H9 (cell line): ENCODE measurements at regions not wholly inside any gene's neighbourhood (a gene's known extent, or its start where the extent isn't known, plus 50 kb on each side); places are given as distances from the start of the nearest gene placed in this dataset.

ENCODE experiments used
- DNase-seq: peaks from one replicate; pipeline ENCODE4 v3.0.0-alpha.2; 2017
- H2AFZ ChIP-seq: one replicate; pipeline ENCODE4 v1.6.1; 2013; ENCODE audit warnings: mild to moderate bottlenecking, low read length, control low read depth, moderate library complexity
- H2AK5ac ChIP-seq: 2 replicates; pipeline ENCODE4 v1.6.1; 2013; ENCODE audit warnings: low read length, control low read depth, mixed read lengths; ENCODE audit not compliant: insufficient read length
- H2BK120ac ChIP-seq: one replicate; pipeline ENCODE4 v1.6.1; 2013; ENCODE audit warnings: low read depth, mild to moderate bottlenecking, low read length, control low read depth, inconsistent platforms; ENCODE audit not compliant: poor library complexity, severe bottlenecking
- H2BK12ac ChIP-seq: 2 replicates; pipeline ENCODE4 v1.6.1; 2013; ENCODE audit warnings: low read length, control low read depth, mixed read lengths, low read depth; ENCODE audit not compliant: insufficient read length
- H2BK15ac ChIP-seq: 2 replicates; pipeline ENCODE4 v1.6.1; 2013; ENCODE audit warnings: low read depth, low read length, control low read depth
- H2BK20ac ChIP-seq: one replicate; pipeline ENCODE4 v1.6.1; 2013; ENCODE audit warnings: low read depth, mild to moderate bottlenecking, low read length, control low read depth, inconsistent platforms; ENCODE audit not compliant: poor library complexity, severe bottlenecking
- H2BK5ac ChIP-seq: 2 replicates; pipeline ENCODE4 v1.6.1; 2013; ENCODE audit warnings: low read length, control low read depth, mixed read lengths; ENCODE audit not compliant: insufficient read length
- H3K14ac ChIP-seq: 2 replicates; pipeline ENCODE4 v1.6.1; 2013; ENCODE audit warnings: low read length, control low read depth; ENCODE audit not compliant: insufficient read depth
- H3K18ac ChIP-seq: 2 replicates; pipeline ENCODE4 v1.6.1; 2013; ENCODE audit warnings: low read depth, mild to moderate bottlenecking, mixed read lengths, low read length, control low read depth; ENCODE audit not compliant: insufficient read length
- H3K23ac ChIP-seq: 2 replicates; pipeline ENCODE4 v1.6.1; 2013; ENCODE audit warnings: low read length, control low read depth, mixed read lengths, low read depth; ENCODE audit not compliant: insufficient read length
- H3K23me2 ChIP-seq: 2 replicates; pipeline ENCODE4 v1.6.1; 2013; ENCODE audit warnings: low read depth, mild to moderate bottlenecking, mixed read lengths, low read length, control low read depth; ENCODE audit not compliant: insufficient read length, poor library complexity, severe bottlenecking
- H3K27ac ChIP-seq: 2 replicates; pipeline ENCODE4 v1.5.1; 2013; ENCODE audit warnings: low read length, control low read depth, mixed read lengths, low read depth; ENCODE audit not compliant: insufficient read length
- H3K27me3 ChIP-seq: 2 replicates; pipeline ENCODE4 v1.6.1; 2013; ENCODE audit warnings: low read length, control low read depth, inconsistent platforms; ENCODE audit not compliant: insufficient read depth
- H3K4ac ChIP-seq: 2 replicates; pipeline ENCODE4 v1.6.1; 2013; ENCODE audit warnings: low read depth, mild to moderate bottlenecking, control low read depth, inconsistent platforms, low read length, moderate library complexity
- H3K4me1 ChIP-seq: 2 replicates; pipeline ENCODE4 v1.6.1; 2013; ENCODE audit warnings: low read length, control low read depth, inconsistent platforms; ENCODE audit not compliant: insufficient read depth
- H3K4me2 ChIP-seq: 2 replicates; pipeline ENCODE4 v1.6.1; 2013; ENCODE audit warnings: low read length, control low read depth, mixed read lengths; ENCODE audit not compliant: insufficient read length, insufficient read depth
- H3K56ac ChIP-seq: 2 replicates; pipeline ENCODE4 v1.6.1; 2013; ENCODE audit warnings: low read depth, mild to moderate bottlenecking, mixed read lengths, low read length, control low read depth; ENCODE audit not compliant: insufficient read length
- H3K79me1 ChIP-seq: 2 replicates; pipeline ENCODE4 v1.6.1; 2013; ENCODE audit warnings: low read depth, mild to moderate bottlenecking, moderate library complexity, low read length, control low read depth, inconsistent platforms; ENCODE audit not compliant: insufficient read depth, poor library complexity, severe bottlenecking
- H3K79me2 ChIP-seq: 2 replicates; pipeline ENCODE4 v1.6.1; 2013; ENCODE audit warnings: low read length, control low read depth, inconsistent platforms; ENCODE audit not compliant: insufficient read depth
- H3K9ac ChIP-seq: 2 replicates; pipeline ENCODE4 v1.6.1; 2013; ENCODE audit warnings: low read length, control low read depth, mixed read lengths; ENCODE audit not compliant: insufficient read length; ENCODE audit errors: extremely low read depth
- H3K9me3 ChIP-seq: one replicate; pipeline ENCODE4 v1.6.1; 2013; ENCODE audit warnings: low read depth, low read length, inconsistent platforms; ENCODE audit not compliant: control insufficient read depth
- H3T11ph ChIP-seq: one replicate; pipeline ENCODE4 v1.6.1; 2013; ENCODE audit warnings: mild to moderate bottlenecking, low read length, control low read depth, inconsistent platforms
- H4K20me1 ChIP-seq: one replicate; pipeline ENCODE4 v1.6.1; 2013; ENCODE audit not compliant: control insufficient read depth, insufficient read length, insufficient read depth
- H4K5ac ChIP-seq: 2 replicates; pipeline ENCODE4 v1.6.1; 2013; ENCODE audit warnings: low read depth, mild to moderate bottlenecking, mixed read lengths, low read length, control low read depth; ENCODE audit not compliant: insufficient read length
- H4K8ac ChIP-seq: replicated peaks from 2 replicates; pipeline ENCODE4 v1.6.1; 2013; ENCODE audit warnings: low read length, control low read depth, mixed read lengths, low read depth; ENCODE audit not compliant: insufficient read length
- H4K91ac ChIP-seq: 2 replicates; pipeline ENCODE4 v1.6.1; 2013; ENCODE audit warnings: low read depth, mild to moderate bottlenecking, moderate library complexity, mixed read lengths, low read length, control low read depth; ENCODE audit not compliant: insufficient read length
- H3K27ac Mint-ChIP-seq, 3 experiments: 2 replicates in 2 of 3; 3 replicates in 1 of 3; pipeline ENCODE4 v1.8.0; 2020 to 2021; ENCODE audit warnings: mixed read lengths in 3 of 3, mild to moderate bottlenecking in 1 of 3, moderate library complexity in 1 of 3
- H3K27me3 Mint-ChIP-seq: 2 replicates; pipeline ENCODE4 v1.8.0; 2021; ENCODE audit warnings: low read depth, mild to moderate bottlenecking, moderate library complexity, mixed read lengths
- H3K36me3 Mint-ChIP-seq, 3 experiments: 2 replicates in 2 of 3; 3 replicates in 1 of 3; pipeline ENCODE4 v1.8.0; 2020 to 2021; ENCODE audit warnings: low read depth in 3 of 3, mixed read lengths in 3 of 3; ENCODE audit not compliant: insufficient read depth in 1 of 3
- H3K4me1 Mint-ChIP-seq, 2 experiments: 2 replicates each; pipeline ENCODE4 v1.8.0; 2020; ENCODE audit warnings: mixed read lengths in 2 of 2
- H3K4me3 Mint-ChIP-seq, 2 experiments: 2 replicates in 1 of 2; 3 replicates in 1 of 2; pipeline ENCODE4 v1.8.0; 2020 to 2021; ENCODE audit warnings: mild to moderate bottlenecking in 2 of 2, mixed read lengths in 2 of 2, moderate library complexity in 1 of 2
- H3K9me3 Mint-ChIP-seq, 2 experiments: 2 replicates in 1 of 2; 3 replicates in 1 of 2; pipeline ENCODE4 v1.8.0; 2020; ENCODE audit warnings: mild to moderate bottlenecking in 2 of 2, mixed read lengths in 2 of 2, moderate library complexity in 1 of 2
- CTCF ChIP-seq: fragments of 200-600 bp; sonication (generic); conservative IDR thresholded peaks from 3 replicates; pipeline ENCODE4 v1.8.0; 2021; ENCODE audit warnings: antibody characterized with exemption, mild to moderate bottlenecking
- WGBS: extraction: QIAGEN DNeasy Blood & Tissue Kit; methylation state at CpG from one replicate; pipeline ENCODE4 v1.1.7; 2013; ENCODE audit warnings: missing lambda C conversion rate, low lambda C conversion rate, mixed read lengths; ENCODE audit not compliant: insufficient read length; ENCODE audit errors: extremely low coverage; 5-methylcytosine and 5-hydroxymethylcytosine counted together

- peaks cover 2 to 6% of the 10 kb centered on the region in 2 experiments; a peak in 4 of 5 replicates for H3K9me3 Mint-ChIP-seq
- Histone ChIP-seq H2BK20ac (no peak overlapping the region), H2BK15ac (no peak overlapping the region), H3T11ph (no peak overlapping the region), H2BK12ac (no peak overlapping the region), H4K91ac (no peak overlapping the region), H3K27me3 (no peaks in the 10 kb centered on the region), H3K18ac (no peak overlapping the region), H4K5ac (no peak overlapping the region), H2BK120ac (no peak overlapping the region), H2AK5ac (no peak overlapping the region), H2BK5ac (no peak overlapping the region), H3K23me2 (no peaks in the 10 kb centered on the region), H3K79me1 (no peaks in the 10 kb centered on the region), H3K27ac (no peak overlapping the region), H4K8ac (no peak overlapping the region), H3K14ac (no peak overlapping the region), H3K4ac (no peak overlapping the region), H3K23ac (no peak overlapping the region), H4K20me1 (no peaks in the 10 kb centered on the region), H3K9me3 (no peaks in the 10 kb centered on the region), H3K9ac (no peak overlapping the region), H3K56ac (no peak overlapping the region), H3K4me1 (no peaks in the 10 kb centered on the region), H3K4me2 (no peak overlapping the region), H3K79me2 (no peaks in the 10 kb centered on the region), H2AFZ (no peak overlapping the region)
- WGBS: no CpG with 5 or more reads among the region's 3 CpGs
- no peaks in the 10 kb centered on the region for H3K27me3 Mint-ChIP-seq
- H3K4me3 Mint-ChIP-seq: no peak overlapping the region
- peaks cover 0 to 2% (median 0%) of the 10 kb centered on the region in 3 experiments; a peak in 1 of 7 replicates for H3K36me3 Mint-ChIP-seq
- no peak overlapping the region for H3K27ac Mint-ChIP-seq
- TF ChIP-seq CTCF: no peak
- no peaks in the 10 kb centered on the region for H3K4me1 Mint-ChIP-seq
- DNase-seq: no peak
Observed at GRCh38 chr6:113464536-113464935, 392.6 kb upstream of the MARCKS start.
